ENCODE measurements at regions not wholly inside any gene's neighbourhood (a gene's known extent, or its start where the extent isn't known, plus 50 kb on each side); places are given as distances from the start of the nearest gene placed in this dataset.

- in situ Hi-C loops (cut with MboI): no loop called here
- Histone ChIP-seq H3K9me2 (ENCODE audit: insufficient read depth) (no peaks in the 10 kb centered on the region; the same call in 1 of the 2 replicates), H3F3A (ENCODE audit: insufficient read depth) (0 out of 2 replicates have a peak, but pooled peaks cover 6% of the 10 kb centered on the region), H3K36me3 (ENCODE audit: low read depth) (no peaks in the 10 kb centered on the region), H4K20me1 (ENCODE audit: insufficient read depth) (no peaks in the 10 kb centered on the region), H3K79me2 (ENCODE audit: insufficient read depth) (no peaks in the 10 kb centered on the region), H3K27me3 (replicated peaks; ENCODE audit: insufficient read depth) (no peaks in the 10 kb centered on the region), H3K9me3 (ENCODE audit: low read depth) (no peaks in the 10 kb centered on the region), H2AFZ (no peak overlapping the region), H3K4me3 (no peak overlapping the region), H3K4me2 (ENCODE audit: unreplicated experiment) (no peak overlapping the region), H3K4me1 (ENCODE audit: insufficient read depth) (peaks cover 14% of the 10 kb centered on the region), H3K27ac (no peak overlapping the region), H3K9ac (no peak overlapping the region)
- no peak for DNase-seq
- WGBS, 2 experiments (ENCODE audit: low coverage in 1 of 2, low lambda C conversion rate in 2 of 2, missing lambda C conversion rate in 2 of 2): 86 to 92% methylated on average over 3 of the region's 3 CpGs
- no peak for TF ChIP-seq EZH2phosphoT487 (IDR thresholded peaks at IDR 0.05; ENCODE audit: insufficient read depth, low read depth)
- no peak for TF ChIP-seq EZH2 (IDR thresholded peaks at IDR 0.05; ENCODE audit: insufficient read depth, poor library complexity, severe bottlenecking)
These were observed 318.6 kb downstream of the PTEN start for GRCh38 chr10:88181902-88182600.

DNA sequence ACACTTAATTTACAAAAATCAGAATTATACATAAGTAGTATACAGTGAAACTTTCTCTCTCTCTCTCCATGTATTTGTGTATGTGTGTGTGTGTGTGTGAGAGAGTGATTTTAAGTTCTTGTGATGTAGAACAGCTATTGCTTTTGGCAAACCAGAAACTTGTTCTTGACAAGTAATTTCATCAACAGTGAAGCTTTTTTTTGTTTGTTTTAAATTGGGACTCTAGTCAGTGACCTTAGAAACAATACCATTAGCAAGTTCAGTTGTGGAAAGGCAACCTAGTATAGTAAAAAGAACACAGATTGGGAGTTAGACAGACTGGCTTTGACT is 319.1 kb downstream of the PTEN start:
- DNase-seq: no peak

DNA sequence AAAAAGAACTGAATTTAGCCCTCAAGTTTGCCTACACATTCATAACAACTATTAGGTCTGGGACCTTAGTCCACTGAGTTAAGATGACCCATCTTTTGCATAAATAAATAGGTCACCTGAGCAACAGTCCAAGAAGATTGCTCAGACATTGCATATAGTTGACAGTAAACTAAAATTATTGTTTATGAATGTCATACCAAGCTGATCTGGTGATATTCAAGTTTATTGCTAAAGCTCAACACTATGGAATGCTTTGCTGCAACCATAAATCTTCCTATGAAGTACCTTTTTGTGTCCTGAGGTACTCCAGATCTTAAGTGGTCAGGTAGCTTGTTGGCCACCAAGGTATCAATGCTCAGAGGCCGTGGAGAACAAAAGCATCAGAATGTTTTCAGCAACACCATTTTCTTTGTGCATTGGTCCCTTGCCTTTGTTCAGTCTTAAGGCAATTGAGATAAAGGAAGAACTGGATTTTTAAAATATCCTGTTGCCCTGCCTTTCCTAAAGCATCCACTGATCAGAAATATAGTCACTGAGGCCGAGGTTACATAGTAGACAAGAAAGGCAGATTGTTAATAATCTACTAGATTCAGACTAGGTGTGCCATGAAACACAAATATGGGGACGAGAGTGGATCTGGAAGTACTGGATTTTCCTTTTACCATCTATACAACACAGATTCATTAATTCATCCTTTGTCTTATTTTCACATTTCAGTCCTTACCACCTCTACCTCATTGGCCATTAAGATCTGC is 321.3 kb downstream of the PTEN start:
- no peaks in the 10 kb centered on the region for H3K79me2 ChIP-seq (ENCODE audit: insufficient read depth)
- no peaks in the 10 kb centered on the region for H3K9me3 ChIP-seq (ENCODE audit: low read depth)
- H3K4me1 ChIP-seq (ENCODE audit: insufficient read depth): peaks cover 14% of the 10 kb centered on the region
- 89% methylated on average over 3 of the region's 3 CpGs for WGBS, 2 experiments (ENCODE audit: low coverage in 1 of 2, low lambda C conversion rate in 2 of 2, missing lambda C conversion rate in 2 of 2)
- H3K27ac ChIP-seq: no peak overlapping the region
- no peaks in the 10 kb centered on the region; the same call in 1 of the 2 replicates for H3K9me2 ChIP-seq (ENCODE audit: insufficient read depth)
- 0 out of 2 replicates have a peak, but pooled peaks cover 6% of the 10 kb centered on the region for H3F3A ChIP-seq (ENCODE audit: insufficient read depth)
- in situ Hi-C loops (cut with MboI): no loop called here
- no peaks in the 10 kb centered on the region for H3K36me3 ChIP-seq (ENCODE audit: low read depth)
- H3K9ac ChIP-seq: no peak overlapping the region
- H3K4me3 ChIP-seq: no peak overlapping the region
- no peaks in the 10 kb centered on the region for H4K20me1 ChIP-seq (ENCODE audit: insufficient read depth)
- no peak overlapping the region for H2AFZ ChIP-seq
- TF ChIP-seq EZH2 (IDR thresholded peaks at IDR 0.05; ENCODE audit: insufficient read depth, poor library complexity, severe bottlenecking) (no peak), EZH2phosphoT487 (IDR thresholded peaks at IDR 0.05; ENCODE audit: insufficient read depth, low read depth) (no peak)
- no peak for DNase-seq
- no peaks in the 10 kb centered on the region for H3K27me3 ChIP-seq (replicated peaks; ENCODE audit: insufficient read depth)
- no peak overlapping the region for H3K4me2 ChIP-seq (ENCODE audit: unreplicated experiment)

More for the DNA sequence above, 319.1 kb downstream of the PTEN start:
- Histone ChIP-seq H3K9me2 (ENCODE audit: insufficient read depth) (no peaks in the 10 kb centered on the region; the same call in 1 of the 2 replicates), H3K4me3 (no peak overlapping the region), H3K36me3 (ENCODE audit: low read depth) (no peaks in the 10 kb centered on the region), H3K79me2 (ENCODE audit: insufficient read depth) (no peaks in the 10 kb centered on the region), H3K27ac (no peak overlapping the region), H3K27me3 (replicated peaks; ENCODE audit: insufficient read depth) (no peaks in the 10 kb centered on the region), H2AFZ (no peak overlapping the region), H4K20me1 (ENCODE audit: insufficient read depth) (no peaks in the 10 kb centered on the region), H3K4me1 (ENCODE audit: insufficient read depth) (peaks cover 14% of the 10 kb centered on the region), H3K9me3 (ENCODE audit: low read depth) (no peaks in the 10 kb centered on the region), H3K9ac (no peak overlapping the region), H3K4me2 (ENCODE audit: unreplicated experiment) (no peak overlapping the region), H3F3A (ENCODE audit: insufficient read depth) (0 out of 2 replicates have a peak, but pooled peaks cover 6% of the 10 kb centered on the region)
- no peak for TF ChIP-seq EZH2 (IDR thresholded peaks at IDR 0.05; ENCODE audit: insufficient read depth, poor library complexity, severe bottlenecking)
- no peak for TF ChIP-seq EZH2phosphoT487 (IDR thresholded peaks at IDR 0.05; ENCODE audit: insufficient read depth, low read depth)
- in situ Hi-C loops (cut with MboI): no loop called here

GRCh38 chr10:88185830-88186229 is 322.4 kb downstream of the PTEN start:
- H3K4me2 ChIP-seq (ENCODE audit: unreplicated experiment): peak overlapping the region; percentile 75
- no peak overlapping the region for H2AFZ ChIP-seq
- 68 to 77% methylated on average over 2 of the region's 2 CpGs for WGBS, 2 experiments (ENCODE audit: low coverage in 1 of 2, low lambda C conversion rate in 2 of 2, missing lambda C conversion rate in 2 of 2)
- TF ChIP-seq EZH2phosphoT487 (IDR thresholded peaks at IDR 0.05; ENCODE audit: insufficient read depth, low read depth): no peak
- no peak for TF ChIP-seq EZH2 (IDR thresholded peaks at IDR 0.05; ENCODE audit: insufficient read depth, poor library complexity, severe bottlenecking)
- DNase-seq: peak; percentile 15
- H3K36me3 ChIP-seq (ENCODE audit: low read depth): no peaks in the 10 kb centered on the region
- H3K9ac ChIP-seq: no peak overlapping the region
- in situ Hi-C loops (cut with MboI): no loop called here
- no peaks in the 10 kb centered on the region for H3K27me3 ChIP-seq (replicated peaks; ENCODE audit: insufficient read depth)
- H4K20me1 ChIP-seq (ENCODE audit: insufficient read depth): no peaks in the 10 kb centered on the region
- no peaks in the 10 kb centered on the region; the same call in 1 of the 2 replicates for H3K9me2 ChIP-seq (ENCODE audit: insufficient read depth)
- H3K27ac ChIP-seq: peak overlapping the region; percentile 5; the same call in 1 of the 2 replicates
- H3K4me3 ChIP-seq: 0 out of 2 replicates have a peak overlapping the region, but pooled peaks have one; percentile 3
- peaks cover 14% of the 10 kb centered on the region for H3K4me1 ChIP-seq (ENCODE audit: insufficient read depth)
- H3F3A ChIP-seq (ENCODE audit: insufficient read depth): 0 out of 2 replicates have a peak, but pooled peaks cover 6% of the 10 kb centered on the region
- H3K9me3 ChIP-seq (ENCODE audit: low read depth): no peaks in the 10 kb centered on the region
- no peaks in the 10 kb centered on the region for H3K79me2 ChIP-seq (ENCODE audit: insufficient read depth)
